HepG2 (cell line): ENCODE measurements at regions not wholly inside any gene's neighbourhood (a gene's known extent, or its start where the extent isn't known, plus 50 kb on each side); places are given as distances from the start of the nearest gene placed in this dataset.

Source experiments
- ATAC-seq: fragments of 200-7000 bp; cut with Tn5 transposase; 3 replicates; pipeline ENCODE4 v1.9.1; 2020; ENCODE audit warnings: mild to moderate bottlenecking, moderate library complexity
- BruUV-seq: library from RNA; stranded (reverse); fragments of 400-500 nt; replicated peaks from 2 replicates; lab custom pipeline; 2021; lab: Mats Ljungman, UMichigan
- CTCF ChIA-PET: fragments of 300-600 bp; formaldehyde crosslinking; extraction: SDS; loops from one replicate; lab custom pipeline; 2021; ENCODE audit warnings: low total read pairs, inconsistent platforms, low intra/inter-chr PET ratio; lab: Yijun Ruan, JAX
- POLR2A ChIA-PET: fragments of 350-600 bp; sonication (Branson Sonifier 250); formaldehyde crosslinking; loops from one replicate; lab custom pipeline; 2020; ENCODE audit warnings: antibody characterized with exemption, inconsistent platforms; lab: Yijun Ruan, JAX
- DNase-seq: peaks from one replicate; pipeline ENCODE4 v3.0.0-alpha.2; 2015; ENCODE audit warnings: low spot score
- FAIRE-seq: peaks from 3 replicates; lab custom pipeline; 2011; peaks lifted over from hg19 to GRCh38; lab: Jason Lieb, UNC
- H2AFZ ChIP-seq: one replicate; pipeline ENCODE4 v1.6.1; 2011; ENCODE audit warnings: low read length, inconsistent platforms
- H3K27ac ChIP-seq: fragments of 300-600 bp; 3 replicates; pipeline ENCODE4 v1.8.0; 2011; ENCODE audit warnings: mixed run types, mild to moderate bottlenecking, mixed read lengths, low read length, inconsistent platforms; ENCODE audit not compliant: insufficient read depth; ENCODE audit errors: extremely low read length
- H3K27me3 ChIP-seq, 2 experiments: fragments of 200-600 bp in 1 of 2; 2 replicates in 1 of 2; 3 replicates in 1 of 2; pipeline versions ENCODE4 v1.6.0 to v1.8.0; 2011; ENCODE audit warnings: low read length in 2 of 2, mild to moderate bottlenecking in 2 of 2, moderate library complexity in 2 of 2, inconsistent platforms in 1 of 2; ENCODE audit not compliant: insufficient read depth in 2 of 2, control insufficient read depth in 1 of 2
- H3K36me3 ChIP-seq, 2 experiments: fragments of 200-600 bp in 1 of 2; replicated peaks in 1 of 2; 2 replicates in 1 of 2; 3 replicates in 1 of 2; pipeline versions ENCODE4 v1.5.1 to v1.8.0; 2011; ENCODE audit warnings: low read length in 2 of 2, inconsistent platforms in 1 of 2; ENCODE audit not compliant: insufficient read depth in 2 of 2, control insufficient read depth in 1 of 2
- H3K4me1 ChIP-seq: 2 replicates; pipeline ENCODE4 v1.5.1; 2012; ENCODE audit warnings: low read length, inconsistent platforms; ENCODE audit not compliant: insufficient read depth
- H3K4me2 ChIP-seq: 2 replicates; pipeline ENCODE4 v1.6.0; 2011; ENCODE audit warnings: low read depth, low read length, inconsistent platforms
- H3K4me3 ChIP-seq, 3 experiments: fragments of 200-600 bp in 1 of 3; sonication (generic), shearing (Covaris generic) in 1 of 3; replicated peaks in 1 of 3; 2 replicates each; pipeline ENCODE4 v1.5.1; 2011 to 2016; ENCODE audit warnings: low read length in 3 of 3, inconsistent platforms in 2 of 3, low read depth in 2 of 3, mild to moderate bottlenecking in 2 of 3, control low read depth in 1 of 3, mixed read lengths in 1 of 3; ENCODE audit not compliant: insufficient read depth in 1 of 3
- H3K79me2 ChIP-seq: one replicate; pipeline ENCODE4 v1.6.1; 2011; ENCODE audit warnings: low read length, inconsistent platforms; ENCODE audit not compliant: insufficient read depth
- H3K9ac ChIP-seq: 2 replicates; pipeline ENCODE4 v1.6.0; 2011; ENCODE audit warnings: mild to moderate bottlenecking, low read depth, low read length, inconsistent platforms; ENCODE audit not compliant: insufficient read depth
- H3K9me3 ChIP-seq: 2 replicates; pipeline ENCODE4 v1.5.1; 2012; ENCODE audit warnings: mild to moderate bottlenecking, low read length
- H4K20me1 ChIP-seq: 2 replicates; pipeline ENCODE4 v1.6.0; 2011; ENCODE audit warnings: inconsistent platforms, mild to moderate bottlenecking, low read length, moderate library complexity; ENCODE audit not compliant: insufficient read depth
- ARID4A ChIP-seq: sonication (generic); formaldehyde crosslinking; IDR thresholded peaks from 2 replicates; pipeline ENCODE4 v1.5.0; 2020; ENCODE audit warnings: mild to moderate bottlenecking, missing genetic modification reagents, borderline replicate concordance
- BRF2 ChIP-seq: sonication (generic); formaldehyde crosslinking; IDR thresholded peaks from 2 replicates; pipeline ENCODE4 v1.8.1; 2022; ENCODE audit warnings: mild to moderate bottlenecking, missing genetic modification reagents
- ETV6 ChIP-seq: sonication (generic); formaldehyde crosslinking; conservative IDR thresholded peaks from 2 replicates; pipeline ENCODE4 v1.4.0; 2020; ENCODE audit warnings: missing genetic modification reagents
- GATA4 ChIP-seq: sonication (generic); IDR thresholded peaks from 2 replicates; pipeline ENCODE4 v1.6.1; 2016; ENCODE audit warnings: antibody characterized with exemption, low read depth, borderline replicate concordance
- HOXA5 ChIP-seq: sonication (generic); formaldehyde crosslinking; IDR thresholded peaks from 2 replicates; pipeline ENCODE4 v1.4.0; 2020; ENCODE audit warnings: missing genetic modification reagents
- MIXL1 ChIP-seq: IDR thresholded peaks from 2 replicates; pipeline ENCODE4 v1.6.1; 2016
- MLLT10 ChIP-seq: sonication (generic); formaldehyde crosslinking; IDR thresholded peaks from 2 replicates; pipeline ENCODE4 v1.4.0; 2020; ENCODE audit warnings: missing genetic modification reagents
- SRSF4 ChIP-seq: fragments of 200-400 bp; formaldehyde crosslinking; IDR thresholded peaks from one replicate; pipeline ENCODE4 v1.6.1; 2018; ENCODE audit warnings: mild to moderate bottlenecking, low read depth, low read length, moderate library complexity; ENCODE audit not compliant: poor library complexity, severe bottlenecking
- TEAD3 ChIP-seq: optimal IDR thresholded peaks from 2 replicates; pipeline ENCODE3; 2016; ENCODE audit warnings: borderline replicate concordance
- ZNF292 ChIP-seq: sonication (generic); formaldehyde crosslinking; IDR thresholded peaks from 2 replicates; pipeline ENCODE4 v1.8.1; 2022; ENCODE audit warnings: mild to moderate bottlenecking, low read depth, missing genetic modification reagents, borderline replicate concordance
- ZNF556 ChIP-seq: sonication (generic); formaldehyde crosslinking; IDR thresholded peaks from 2 replicates; pipeline ENCODE4 v1.4.0; 2020; ENCODE audit warnings: mild to moderate bottlenecking, missing genetic modification reagents, borderline replicate concordance
- ZNF691 ChIP-seq: sonication (generic); formaldehyde crosslinking; IDR thresholded peaks from 2 replicates; pipeline ENCODE4 v1.4.0; 2020; ENCODE audit warnings: missing genetic modification reagents, low read depth, mild to moderate bottlenecking, borderline replicate concordance
- ZNF891 ChIP-seq: sonication (generic); formaldehyde crosslinking; IDR thresholded peaks from 2 replicates; pipeline ENCODE4 v1.5.0; 2020; ENCODE audit warnings: mild to moderate bottlenecking, missing genetic modification reagents
- WGBS: methylation state at CpG from one replicate; pipeline ENCODE4 v1.1.6; 2017; ENCODE audit warnings: low lambda C conversion rate; 5-methylcytosine and 5-hydroxymethylcytosine counted together
- in situ Hi-C: cut with HindIII; loops from 2 replicates; pipeline ENCODE4 v1.10.0; 2017; ENCODE audit warnings: low pct_unique_long_range_greater_than_20kb; ENCODE audit not compliant: extremely low pct_ligation_motif_present
- intact Hi-C: fragments of 100-400 bp; cut with micrococcal nuclease; formaldehyde crosslinking; loops from one replicate; pipeline ENCODE4 v1.10.0; 2022; ENCODE audit not compliant: unreplicated experiment

DNA sequence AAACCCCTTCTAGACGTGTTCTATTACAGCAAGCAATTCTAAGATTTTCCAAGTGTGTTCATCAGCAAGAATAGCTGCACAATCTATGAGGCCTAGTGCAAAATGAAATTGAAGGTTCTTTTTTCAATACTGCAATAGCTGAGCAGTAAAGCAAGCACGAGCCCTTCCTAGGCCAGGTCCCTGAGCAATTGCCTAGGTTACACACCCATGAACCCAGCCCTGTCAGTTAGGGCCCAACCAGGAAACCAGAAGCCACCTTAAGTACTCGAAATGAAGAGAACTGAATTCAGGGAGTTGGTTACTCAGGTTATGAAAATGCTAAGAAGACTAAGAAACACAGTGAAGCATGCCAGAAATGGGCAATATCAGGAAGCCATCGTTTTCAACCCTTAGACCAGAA, 52.0 kb upstream of the VWC2 start:
- intact Hi-C loops (no loop called here), in situ Hi-C loops (no loop called here)
- CTCF ChIA-PET: no interaction called here
- ATAC-seq (no peak), FAIRE-seq (no peak)
- Histone ChIP-seq H3K9ac (no peak overlapping the region), H2AFZ (no peak overlapping the region), H3K36me3 (no peaks in the 10 kb centered on the region), H3K9me3 (peaks cover 16% of the 10 kb centered on the region; the same call in 1 of the 2 replicates), H3K27me3 (no peaks in the 10 kb centered on the region)
- POLR2A ChIA-PET: no interaction called here
- TF ChIP-seq TEAD3 (CRISPR knock-in tag): no peak
- no peak for TF ChIP-seq ETV6 (CRISPR knock-in tag)
- no peak for TF ChIP-seq ARID4A (CRISPR knock-in tag)
- no peak for TF ChIP-seq GATA4
- no peak for TF ChIP-seq SRSF4
- TF ChIP-seq ZNF691: no peak
- TF ChIP-seq ZNF891: no peak
- TF ChIP-seq BRF2 (CRISPR knock-in tag): no peak
- TF ChIP-seq ZNF292: no peak
- no peak for TF ChIP-seq ZNF556 (CRISPR knock-in tag)
- no peak for TF ChIP-seq HOXA5 (CRISPR knock-in tag)
- TF ChIP-seq MIXL1 (CRISPR knock-in tag): no peak
- TF ChIP-seq MLLT10 (CRISPR knock-in tag): no peak
- TF ChIP-seq, all 625 proteins: peak for 0
- H3K4me1 ChIP-seq: no peaks in the 10 kb centered on the region
- H3K27ac ChIP-seq: no peak overlapping the region
- no peak overlapping the region for H3K4me3 ChIP-seq
- H3K4me2 ChIP-seq: no peak overlapping the region
- no peak for DNase-seq
- BruUV-seq: no TSS peak
- H3K79me2 ChIP-seq: no peaks in the 10 kb centered on the region
- 2% methylated on average over 4 of the region's 4 CpGs for WGBS
- no peaks in the 10 kb centered on the region for H4K20me1 ChIP-seq
